ENCODE measurements at regions not wholly inside any gene's neighbourhood (a gene's known extent, or its start where the extent isn't known, plus 50 kb on each side); places are given as distances from the start of the nearest gene placed in this dataset.

DNA sequence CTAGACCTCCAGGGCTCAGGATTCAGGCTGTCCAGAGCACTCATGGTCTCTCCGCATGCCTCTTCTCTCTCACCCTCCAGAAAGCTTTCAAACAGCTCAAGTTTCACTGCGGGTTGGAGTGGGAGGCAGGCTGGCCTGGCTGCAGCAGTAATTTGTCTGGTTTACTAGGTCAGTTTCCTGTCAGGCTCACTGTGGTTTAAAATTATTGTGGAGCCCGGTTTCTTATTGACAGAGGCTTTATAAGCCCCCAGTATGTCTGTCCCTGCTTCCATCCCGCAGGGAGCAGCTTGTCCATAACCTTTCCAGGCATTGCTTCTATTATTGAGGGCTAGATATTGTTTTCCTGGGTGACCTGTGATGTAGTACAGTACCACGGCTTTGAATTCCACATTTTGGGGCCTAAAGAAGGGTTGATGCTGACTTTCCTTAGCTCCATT is 235.3 kb upstream of the SORL1-AS1 start:
- no peak for TF ChIP-seq POLR2A (IDR thresholded peaks at IDR 0.05)
- TF ChIP-seq, protein P1, sequence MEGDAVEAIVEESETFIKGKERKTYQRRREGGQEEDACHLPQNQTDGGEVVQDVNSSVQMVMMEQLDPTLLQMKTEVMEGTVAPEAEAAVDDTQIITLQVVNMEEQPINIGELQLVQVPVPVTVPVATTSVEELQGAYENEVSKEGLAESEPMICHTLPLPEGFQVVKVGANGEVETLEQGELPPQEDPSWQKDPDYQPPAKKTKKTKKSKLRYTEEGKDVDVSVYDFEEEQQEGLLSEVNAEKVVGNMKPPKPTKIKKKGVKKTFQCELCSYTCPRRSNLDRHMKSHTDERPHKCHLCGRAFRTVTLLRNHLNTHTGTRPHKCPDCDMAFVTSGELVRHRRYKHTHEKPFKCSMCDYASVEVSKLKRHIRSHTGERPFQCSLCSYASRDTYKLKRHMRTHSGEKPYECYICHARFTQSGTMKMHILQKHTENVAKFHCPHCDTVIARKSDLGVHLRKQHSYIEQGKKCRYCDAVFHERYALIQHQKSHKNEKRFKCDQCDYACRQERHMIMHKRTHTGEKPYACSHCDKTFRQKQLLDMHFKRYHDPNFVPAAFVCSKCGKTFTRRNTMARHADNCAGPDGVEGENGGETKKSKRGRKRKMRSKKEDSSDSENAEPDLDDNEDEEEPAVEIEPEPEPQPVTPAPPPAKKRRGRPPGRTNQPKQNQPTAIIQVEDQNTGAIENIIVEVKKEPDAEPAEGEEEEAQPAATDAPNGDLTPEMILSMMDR (IDR thresholded peaks at IDR 0.05 in 4 of 5, conservative IDR thresholded peaks at IDR 0.05 in 1 of 5), result no peak
